ENCODE measurements at regions not wholly inside any gene's neighbourhood (a gene's known extent, or its start where the extent isn't known, plus 50 kb on each side); places are given as distances from the start of the nearest gene placed in this dataset.
"Not testable (repeated sequence)": the region's sequence is repeated elsewhere in the genome, so short reads cannot be mapped to it uniquely, and the experiment has no call there.

DNA sequence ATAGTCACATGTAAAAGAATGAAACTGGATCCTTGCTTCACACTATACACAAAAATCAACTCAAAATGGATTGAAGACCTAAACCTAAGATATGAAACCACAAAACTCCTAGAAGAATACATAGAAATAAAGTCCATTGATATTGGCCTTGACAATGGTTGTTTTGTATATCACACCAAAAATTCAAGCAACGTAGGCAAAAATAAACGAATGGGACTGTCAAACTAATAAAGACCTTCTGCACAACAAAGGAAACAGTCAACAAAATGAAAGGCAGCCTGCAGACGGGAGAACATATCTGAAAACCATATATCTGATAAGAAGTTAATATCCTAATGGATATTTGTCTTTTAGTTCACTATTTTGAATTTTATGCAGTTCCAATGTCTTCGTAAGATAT lies 292.3 kb upstream of the CNTN5 start:
- no peak for FAIRE-seq

DNA sequence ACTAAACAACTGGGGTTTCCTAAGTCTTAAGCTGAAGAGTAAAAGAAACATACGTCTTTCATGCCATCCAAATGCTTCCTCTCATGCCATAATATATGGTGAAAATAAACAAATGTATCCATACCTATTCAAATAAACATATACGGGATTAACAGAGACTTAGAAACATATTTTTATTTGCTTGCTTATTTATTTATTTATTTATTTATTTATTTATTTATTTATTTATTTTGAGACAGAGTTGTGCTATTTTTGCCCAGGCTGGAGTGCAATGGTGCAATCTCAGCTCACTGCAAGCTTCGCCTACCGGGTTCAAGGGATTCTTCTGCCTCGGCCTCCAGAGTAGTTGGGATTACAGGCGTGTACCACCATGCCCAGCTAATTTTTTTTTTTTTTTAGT lies 291.6 kb upstream of the CNTN5 start:
- TF ChIP-seq PAX5 (IDR thresholded peaks at IDR 0.05; ENCODE audit: insufficient read depth, low read length, severe bottlenecking) (no peak), POLR2AphosphoS5 (IDR thresholded peaks at IDR 0.05; ENCODE audit: low read depth, low read length) (no peak), POLR2A (IDR thresholded peaks at IDR 0.05; ENCODE audit: low read depth, low read length) (no peak), POU2F2 (IDR thresholded peaks at IDR 0.05; ENCODE audit: low read depth, low read length) (no peak)
- FAIRE-seq (no peak), DNase-seq (ENCODE audit: insufficient read length, low spot score) (no peak)

More for the DNA sequence above, 292.3 kb upstream of the CNTN5 start:
- DNase-seq (ENCODE audit: insufficient read length, low spot score): no peak
- TF ChIP-seq POU2F2 (IDR thresholded peaks at IDR 0.05; ENCODE audit: low read depth, low read length) (no peak), POLR2A (IDR thresholded peaks at IDR 0.05; ENCODE audit: low read depth, low read length) (no peak), PAX5 (IDR thresholded peaks at IDR 0.05; ENCODE audit: insufficient read depth, low read length, severe bottlenecking) (no peak)

- DNase-seq (ENCODE audit: insufficient read length, low spot score) (no peak), FAIRE-seq (no peak)
- TF ChIP-seq POU2F2 (IDR thresholded peaks at IDR 0.05; ENCODE audit: low read depth, low read length) (no peak), TAF1 (IDR thresholded peaks at IDR 0.05; ENCODE audit: low read depth, low read length) (no peak), POLR2AphosphoS5 (IDR thresholded peaks at IDR 0.05; ENCODE audit: low read depth, low read length) (no peak), PAX5 (IDR thresholded peaks at IDR 0.05; ENCODE audit: insufficient read depth, low read length, severe bottlenecking) (no peak), POLR2A (IDR thresholded peaks at IDR 0.05; ENCODE audit: low read depth, low read length) (no peak), SPI1 (IDR thresholded peaks at IDR 0.05; ENCODE audit: low read depth, low read length) (no peak)
Measured at GRCh38 chr11:98732947-98733346, 287.8 kb upstream of the CNTN5 start.

- FAIRE-seq; DNase-seq (ENCODE audit: insufficient read length, low spot score): not testable (repeated sequence)
Measured at GRCh38 chr11:98733378-98733777, 287.4 kb upstream of the CNTN5 start.

- TF ChIP-seq PAX5 (IDR thresholded peaks at IDR 0.05; ENCODE audit: insufficient read depth, low read length, severe bottlenecking): no peak
- TF ChIP-seq TAF1 (IDR thresholded peaks at IDR 0.05; ENCODE audit: low read depth, low read length): no peak
- DNase-seq (ENCODE audit: insufficient read length, low spot score) (no peak), FAIRE-seq (no peak)
Measured at GRCh38 chr11:98734686-98735085, 286.1 kb upstream of the CNTN5 start.

- TF ChIP-seq PAX5 (IDR thresholded peaks at IDR 0.05; ENCODE audit: insufficient read depth, low read length, severe bottlenecking) (no peak), POLR2A (IDR thresholded peaks at IDR 0.05; ENCODE audit: low read depth, low read length) (no peak), POLR2AphosphoS5 (IDR thresholded peaks at IDR 0.05; ENCODE audit: low read depth, low read length) (no peak), POU2F2 (IDR thresholded peaks at IDR 0.05; ENCODE audit: low read depth, low read length) (no peak), SPI1 (IDR thresholded peaks at IDR 0.05; ENCODE audit: low read depth, low read length) (no peak), TAF1 (IDR thresholded peaks at IDR 0.05; ENCODE audit: low read depth, low read length) (no peak)
- FAIRE-seq: no peak
- DNase-seq (ENCODE audit: insufficient read length, low spot score): no peak
Measured at GRCh38 chr11:98736833-98737232, 283.9 kb upstream of the CNTN5 start.

DNA sequence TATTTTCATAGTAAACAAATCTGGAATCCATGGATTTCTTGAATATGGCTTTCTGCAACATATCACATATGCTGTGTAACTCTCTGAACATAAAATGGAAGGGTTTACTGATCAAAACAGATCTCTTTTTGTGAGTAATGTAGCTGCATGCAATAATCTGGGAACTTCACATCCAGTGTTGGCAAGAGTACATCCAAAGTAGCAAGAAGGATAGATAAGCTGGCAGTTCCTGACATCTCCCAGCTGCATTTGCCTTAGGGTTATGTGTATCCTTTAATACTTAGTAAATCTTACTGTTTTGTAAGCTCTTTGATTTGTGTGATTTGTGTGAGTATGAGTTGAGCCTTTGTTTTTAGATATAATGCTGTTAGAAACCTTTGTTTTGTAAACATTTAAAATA lies 280.4 kb upstream of the CNTN5 start:
- no peak for TF ChIP-seq TAF1 (IDR thresholded peaks at IDR 0.05; ENCODE audit: low read depth, low read length)
- no peak for FAIRE-seq
- no peak for DNase-seq (ENCODE audit: insufficient read length, low spot score)

DNA sequence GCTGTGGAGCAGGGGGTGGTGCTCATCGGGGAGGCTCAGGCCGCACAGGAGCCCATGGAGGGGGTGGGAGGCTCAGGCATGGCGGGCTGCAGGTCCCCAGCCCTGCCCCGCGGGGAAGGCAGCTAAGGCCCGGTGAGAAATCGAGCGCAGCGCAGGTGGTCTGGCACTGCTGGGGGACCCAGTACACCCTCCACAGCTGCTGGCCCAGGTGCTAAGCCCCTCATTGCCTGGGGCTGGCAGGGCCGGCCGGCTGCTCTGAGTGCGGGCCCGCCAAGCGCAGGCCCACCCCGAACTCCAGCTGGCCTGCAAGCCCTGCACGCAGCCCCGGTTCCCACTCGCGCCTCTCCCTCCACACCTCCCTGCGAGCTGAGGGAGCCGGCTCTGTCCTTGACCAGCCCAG lies 257.3 kb upstream of the CNTN5 start:
- FAIRE-seq; DNase-seq (ENCODE audit: insufficient read length, low spot score): not testable (repeated sequence)

- no peak for DNase-seq (ENCODE audit: insufficient read length, low spot score)
- FAIRE-seq: no peak
- TF ChIP-seq PAX5 (IDR thresholded peaks at IDR 0.05; ENCODE audit: insufficient read depth, low read length, severe bottlenecking): no peak
- no peak for TF ChIP-seq SPI1 (IDR thresholded peaks at IDR 0.05; ENCODE audit: low read depth, low read length)
- no peak for TF ChIP-seq TAF1 (IDR thresholded peaks at IDR 0.05; ENCODE audit: low read depth, low read length)
- no peak for TF ChIP-seq POU2F2 (IDR thresholded peaks at IDR 0.05; ENCODE audit: low read depth, low read length)
- TF ChIP-seq POLR2A (IDR thresholded peaks at IDR 0.05; ENCODE audit: low read depth, low read length): no peak
- TF ChIP-seq POLR2AphosphoS5 (IDR thresholded peaks at IDR 0.05; ENCODE audit: low read depth, low read length): no peak
Measured at GRCh38 chr11:98766903-98767302, 253.8 kb upstream of the CNTN5 start.

GRCh38 chr11:98770046-98770445 lies 250.7 kb upstream of the CNTN5 start:
- not testable (repeated sequence) for DNase-seq (ENCODE audit: insufficient read length, low spot score); FAIRE-seq

DNA sequence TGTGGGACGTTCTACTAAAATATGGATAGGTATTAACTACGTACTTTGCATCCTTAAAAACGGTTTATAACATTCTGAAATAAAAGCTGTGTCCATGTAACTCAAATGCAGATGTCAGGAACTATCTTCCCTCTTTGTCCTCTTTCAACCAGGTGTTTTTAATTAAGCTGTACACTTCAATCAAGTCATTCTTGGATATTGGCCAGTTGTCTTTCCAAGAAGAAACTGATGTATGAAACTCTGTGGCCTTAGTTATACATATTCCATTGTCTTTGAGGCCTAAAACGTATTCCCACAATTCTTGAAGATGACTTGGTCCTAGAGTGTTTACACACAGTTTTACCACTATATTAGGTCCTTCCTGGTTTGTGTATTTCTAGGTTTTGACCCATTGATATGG lies 249.0 kb upstream of the CNTN5 start:
- TF ChIP-seq TAF1 (IDR thresholded peaks at IDR 0.05; ENCODE audit: low read depth, low read length) (no peak), POLR2A (IDR thresholded peaks at IDR 0.05; ENCODE audit: low read depth, low read length) (no peak), POU2F2 (IDR thresholded peaks at IDR 0.05; ENCODE audit: low read depth, low read length) (no peak), PAX5 (IDR thresholded peaks at IDR 0.05; ENCODE audit: insufficient read depth, low read length, severe bottlenecking) (no peak), SPI1 (IDR thresholded peaks at IDR 0.05; ENCODE audit: low read depth, low read length) (no peak), POLR2AphosphoS5 (IDR thresholded peaks at IDR 0.05; ENCODE audit: low read depth, low read length) (no peak)
- DNase-seq (ENCODE audit: insufficient read length, low spot score): no peak
- no peak for FAIRE-seq

- FAIRE-seq (no peak), DNase-seq (ENCODE audit: insufficient read length, low spot score) (no peak)
- TF ChIP-seq POU2F2 (IDR thresholded peaks at IDR 0.05; ENCODE audit: low read depth, low read length) (no peak), POLR2AphosphoS5 (IDR thresholded peaks at IDR 0.05; ENCODE audit: low read depth, low read length) (no peak), TAF1 (IDR thresholded peaks at IDR 0.05; ENCODE audit: low read depth, low read length) (no peak), SPI1 (IDR thresholded peaks at IDR 0.05; ENCODE audit: low read depth, low read length) (no peak), POLR2A (IDR thresholded peaks at IDR 0.05; ENCODE audit: low read depth, low read length) (no peak), PAX5 (IDR thresholded peaks at IDR 0.05; ENCODE audit: insufficient read depth, low read length, severe bottlenecking) (no peak)
Measured at GRCh38 chr11:98772893-98773292, 247.9 kb upstream of the CNTN5 start.

Measured in GM12891 (cell line).